IPS-NIHi7 (cell line): ENCODE measurements at regions not wholly inside any gene's neighbourhood (a gene's known extent, or its start where the extent isn't known, plus 50 kb on each side); places are given as distances from the start of the nearest gene placed in this dataset.
"Not testable (repeated sequence)": the region's sequence is repeated elsewhere in the genome, so short reads cannot be mapped to it uniquely, and the experiment has no call there.

Experiments used
- DNase-seq: peaks from one replicate; pipeline ENCODE4 v3.0.0; 2012; ENCODE audit warnings: mixed read lengths; ENCODE audit errors: extremely low spot score

- not testable (repeated sequence) for DNase-seq
Observed at GRCh38 chr9:31061592-31061991, 1322.9 kb upstream of the ACO1 start.

GRCh38 chr9:31065691-31066090 lies 1318.8 kb upstream of the ACO1 start:
- no peak for DNase-seq

DNA sequence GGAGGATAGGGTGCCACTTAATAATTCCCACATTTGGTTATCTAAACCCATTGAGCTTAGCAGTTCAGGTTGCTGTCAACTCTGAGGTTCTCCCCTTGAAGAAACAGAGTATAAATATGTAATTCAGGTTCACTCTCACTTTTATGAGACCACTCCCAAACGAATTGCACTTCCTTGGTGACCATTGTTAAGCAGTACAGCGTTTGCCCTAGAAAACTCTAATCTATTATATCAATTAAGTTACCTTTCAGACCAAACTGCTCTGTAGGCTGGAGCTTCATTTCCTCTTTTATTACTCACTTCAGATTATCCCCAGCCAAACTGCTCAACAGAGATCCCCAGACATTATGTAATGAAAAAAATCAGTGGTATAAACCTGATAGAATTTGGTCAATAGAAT lies 1317.0 kb upstream of the ACO1 start:
- no peak for DNase-seq

DNA sequence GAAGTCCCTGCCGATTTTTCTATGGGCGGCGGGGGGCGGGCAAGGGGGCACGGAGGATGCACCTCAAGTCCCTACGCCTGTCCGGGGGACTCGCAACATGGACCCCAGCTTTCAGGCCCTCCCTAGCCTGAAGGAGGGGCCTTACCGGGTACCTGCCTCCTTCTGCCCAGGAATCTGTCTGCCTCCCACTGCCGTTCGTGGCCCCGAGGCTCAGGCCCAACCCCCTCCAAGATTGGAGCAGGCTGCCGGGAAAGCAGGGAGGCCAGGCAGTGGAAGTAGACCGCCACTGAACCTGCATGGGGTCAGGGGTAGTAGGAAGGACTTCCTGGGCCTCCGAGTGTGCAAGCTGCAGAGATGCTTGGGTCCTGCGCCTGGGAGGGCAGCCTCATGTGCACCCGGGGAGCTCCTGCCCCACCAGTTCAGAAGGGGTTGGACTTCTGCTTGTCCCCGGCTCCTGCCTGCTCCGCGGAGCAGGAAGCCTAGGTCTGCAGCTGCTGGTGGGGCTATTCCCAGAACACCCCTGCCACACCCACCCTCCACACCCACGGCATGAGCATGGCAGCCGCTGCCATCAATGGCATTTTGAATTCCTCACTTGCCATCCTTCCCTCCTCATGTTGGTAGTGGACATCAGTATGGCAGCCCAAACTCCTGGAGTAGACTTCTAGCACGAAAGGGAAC lies 1312.7 kb upstream of the ACO1 start:
- DNase-seq = no peak

DNA sequence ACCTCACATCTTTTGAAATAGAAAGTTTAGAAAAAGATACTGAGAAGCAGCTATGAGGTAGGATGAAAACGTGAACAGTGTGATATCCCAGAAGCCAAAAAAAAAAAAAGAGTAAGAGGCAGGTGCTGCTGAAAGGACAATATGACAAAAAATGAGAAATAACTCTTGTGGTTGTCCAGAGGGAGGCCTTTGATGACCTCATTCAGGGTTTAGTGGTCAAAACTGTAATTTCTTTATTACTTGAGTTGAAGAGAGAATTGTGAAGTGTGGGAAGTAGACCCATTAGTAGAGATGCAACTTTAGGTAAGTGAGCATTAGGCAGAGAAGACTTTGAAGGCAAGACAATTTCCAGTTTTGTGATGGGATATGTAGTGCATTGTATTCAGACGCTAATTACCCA lies 1306.3 kb upstream of the ACO1 start:
- DNase-seq = no peak

- DNase-seq = no peak
Observed at GRCh38 chr9:31084350-31084749, 1300.1 kb upstream of the ACO1 start.

- no peak for DNase-seq
Observed at GRCh38 chr9:31089549-31090221, 1294.8 kb upstream of the ACO1 start.

GRCh38 chr9:31100311-31100710 lies 1284.1 kb upstream of the ACO1 start:
- DNase-seq = no peak

- DNase-seq = no peak
Observed at GRCh38 chr9:31103836-31104235, 1280.6 kb upstream of the ACO1 start.

DNA sequence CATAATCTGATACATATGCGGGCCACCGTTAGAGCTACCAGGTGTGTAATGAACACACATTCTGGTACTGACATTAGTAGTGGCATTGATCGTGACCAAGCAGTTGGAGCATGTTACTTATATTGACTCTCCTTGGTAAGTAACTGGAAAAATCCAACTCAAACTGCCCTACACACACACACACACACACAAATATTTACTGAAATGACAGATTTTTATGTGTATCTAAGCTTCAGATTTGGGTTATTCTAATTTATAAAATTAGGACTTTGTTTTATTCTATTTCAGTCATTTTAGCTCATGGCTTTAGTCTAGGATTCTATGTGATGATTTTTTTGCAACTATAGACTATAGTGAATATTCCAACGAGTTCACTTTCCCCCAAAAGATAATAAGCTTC lies 1280.2 kb upstream of the ACO1 start:
- no peak for DNase-seq

DNA sequence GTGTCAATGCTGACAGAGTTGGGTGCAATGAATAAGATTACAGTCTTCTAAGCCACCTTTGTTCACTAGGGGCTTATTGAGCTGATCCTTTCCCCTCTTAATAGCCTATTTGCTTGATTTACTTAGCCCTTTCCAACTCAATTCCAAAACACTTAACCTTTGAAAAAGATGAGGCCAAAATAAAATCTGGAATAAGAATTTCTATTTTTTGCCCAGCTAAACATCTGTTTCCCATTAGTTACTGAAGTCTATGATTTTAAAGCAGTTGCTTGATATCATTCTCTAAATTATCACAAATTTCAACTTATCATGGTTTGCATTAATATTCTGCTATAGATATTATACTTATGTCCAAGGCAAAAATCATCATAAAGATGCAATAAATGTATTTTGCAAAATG lies 1272.0 kb upstream of the ACO1 start:
- DNase-seq = no peak

DNA sequence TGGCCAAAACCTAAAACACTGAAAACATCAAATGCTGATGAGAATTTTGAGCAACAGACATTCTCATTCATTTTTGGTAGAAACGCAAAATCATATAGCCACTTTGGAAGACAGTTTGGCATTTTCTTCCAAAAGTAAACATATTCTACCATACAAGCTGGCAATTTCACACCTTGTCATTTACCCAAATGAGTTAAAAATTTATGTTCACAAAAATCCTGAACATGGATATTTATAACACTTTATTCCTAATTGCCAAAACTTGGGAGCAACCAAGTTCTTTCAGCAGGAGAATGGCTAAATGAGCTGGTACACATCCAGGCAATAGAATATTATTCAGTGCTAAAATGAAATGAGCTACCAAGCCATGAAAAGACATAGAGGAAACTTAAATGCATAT lies 1270.1 kb upstream of the ACO1 start:
- no peak for DNase-seq

GRCh38 chr9:31119890-31120454 lies 1264.5 kb upstream of the ACO1 start:
- peak; percentile 48 for DNase-seq

- no peak for DNase-seq
Observed at GRCh38 chr9:31124389-31124788, 1260.1 kb upstream of the ACO1 start.

DNA sequence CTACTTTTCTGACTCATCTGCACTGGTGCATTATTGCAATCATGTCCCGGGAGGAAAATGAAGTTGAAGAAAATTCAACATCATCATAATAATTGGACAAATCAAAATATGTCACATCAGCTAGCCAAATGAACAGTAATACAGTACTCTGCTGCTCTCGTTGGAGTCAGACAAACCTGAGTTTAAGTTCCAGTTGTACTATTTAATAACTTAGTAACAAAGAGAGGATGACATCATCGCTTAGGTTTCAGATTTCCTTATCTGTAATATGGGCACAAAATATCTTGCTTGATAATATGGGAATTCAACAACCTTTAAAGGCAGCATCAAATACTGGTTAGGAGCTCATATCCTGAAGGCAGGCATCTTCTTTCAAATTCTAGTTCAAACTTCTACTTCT lies 1248.9 kb upstream of the ACO1 start:
- DNase-seq = no peak

- no peak for DNase-seq
Observed at GRCh38 chr9:31136524-31136923, 1247.9 kb upstream of the ACO1 start.

- no peak for DNase-seq
Observed at GRCh38 chr9:31137176-31138160, 1247.0 kb upstream of the ACO1 start.

DNA sequence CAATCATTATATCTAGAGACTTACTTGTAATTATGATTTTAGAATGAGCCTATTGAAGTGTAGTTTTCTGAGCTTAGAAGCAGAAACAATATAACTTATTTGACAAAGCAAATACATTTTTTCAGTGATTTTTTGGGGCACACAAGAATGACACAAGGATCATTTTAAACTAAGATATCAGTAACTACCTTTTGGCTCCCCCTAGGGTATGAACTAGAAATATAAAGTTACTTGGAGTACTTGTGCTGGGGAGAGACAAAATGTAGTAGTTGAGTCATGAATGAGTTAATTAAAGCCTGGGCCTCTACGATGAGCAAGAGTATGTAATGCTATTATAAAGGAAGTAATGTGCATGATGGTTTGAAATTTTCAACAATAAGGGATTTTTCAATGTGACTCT lies 1244.1 kb upstream of the ACO1 start:
- peak; percentile 23 for DNase-seq

DNA sequence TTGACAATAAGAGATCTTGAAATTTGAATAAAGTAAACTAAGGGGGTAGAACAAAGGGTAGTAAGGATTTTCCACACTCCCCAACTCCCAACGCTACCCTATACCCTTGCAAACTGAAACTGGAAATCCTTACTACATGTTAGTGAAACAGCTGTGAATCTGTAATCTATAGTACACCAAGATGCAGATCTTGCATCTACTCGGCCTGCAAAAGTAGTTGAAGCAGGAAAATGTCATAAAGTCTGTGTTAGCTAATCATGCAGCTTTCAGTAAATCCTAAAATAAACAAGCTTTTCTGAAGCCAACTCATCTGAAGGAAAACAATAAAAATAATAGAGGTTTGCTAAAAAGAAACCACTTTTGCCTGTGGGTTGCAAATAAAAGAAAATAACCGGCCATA lies 1242.0 kb upstream of the ACO1 start:
- DNase-seq = no peak

- no peak for DNase-seq
Observed at GRCh38 chr9:31144614-31145013, 1239.8 kb upstream of the ACO1 start.

GRCh38 chr9:31146485-31147166 lies 1237.8 kb upstream of the ACO1 start:
- DNase-seq = no peak
